ENCODE measurements at regions not wholly inside any gene's neighbourhood (a gene's known extent, or its start where the extent isn't known, plus 50 kb on each side); places are given as distances from the start of the nearest gene placed in this dataset.

GRCh38 chr7:17094963-17095574, 203.4 kb upstream of the AHR start:
- TF ChIP-seq CTCF (IDR thresholded peaks at IDR 0.05), result no peak
- TF ChIP-seq POLR2A (IDR thresholded peaks at IDR 0.05), result no peak

All from thyroid gland (tissue), 4 donors.